ENCODE measurements at regions not wholly inside any gene's neighbourhood (a gene's known extent, or its start where the extent isn't known, plus 50 kb on each side); places are given as distances from the start of the nearest gene placed in this dataset.
"Not testable (repeated sequence)": the region's sequence is repeated elsewhere in the genome, so short reads cannot be mapped to it uniquely, and the experiment has no call there.

DNA sequence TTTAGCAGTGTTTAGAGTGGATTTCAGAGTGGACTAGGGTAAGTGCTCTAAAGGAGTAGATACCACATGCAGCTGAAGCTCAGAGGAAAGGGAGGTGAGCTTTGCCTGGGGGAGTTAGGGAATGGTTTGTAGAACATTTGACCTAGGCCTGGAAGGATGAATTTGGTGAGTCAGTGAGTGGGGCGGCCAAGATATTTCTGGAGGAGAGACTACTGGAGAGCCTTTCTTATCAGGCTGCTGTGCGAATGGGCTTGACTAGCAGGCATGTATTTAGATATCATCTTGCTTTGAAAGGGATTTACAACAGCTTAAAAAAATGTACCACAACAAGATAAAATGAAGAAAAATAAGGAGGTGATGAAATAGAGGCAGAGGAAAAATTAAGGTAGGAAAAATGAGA is 77.8 kb upstream of the ROPN1 start:
- not testable (repeated sequence) for TF ChIP-seq CTCF, POLR2A (IDR thresholded peaks at IDR 0.05)
